ENCODE measurements at regions not wholly inside any gene's neighbourhood (a gene's known extent, or its start where the extent isn't known, plus 50 kb on each side); places are given as distances from the start of the nearest gene placed in this dataset.

DNA sequence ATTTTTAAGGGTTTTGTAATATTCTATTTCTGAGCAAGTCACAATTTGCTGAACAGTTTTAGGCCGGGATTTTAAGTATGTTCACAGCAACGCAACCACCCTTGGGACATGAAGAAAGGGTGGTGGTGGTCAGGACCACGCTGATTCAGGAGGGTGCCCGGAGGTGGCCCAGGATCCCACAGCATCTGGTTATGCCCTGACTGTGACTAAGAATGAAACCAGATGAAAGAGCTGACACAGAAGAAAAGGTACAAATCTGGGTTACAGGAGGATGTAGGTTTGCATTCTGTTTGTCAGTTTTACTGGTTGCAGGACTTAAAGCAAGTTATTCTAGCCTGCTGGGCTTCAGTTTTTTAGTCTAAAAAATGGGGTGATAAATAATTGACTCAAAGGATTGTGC, 279.7 kb downstream of the CCSER2 start:
- TF ChIP-seq EZH2 (IDR thresholded peaks at IDR 0.05; ENCODE audit: low read length, missing control alignments): no peak
- TF ChIP-seq, protein P1, sequence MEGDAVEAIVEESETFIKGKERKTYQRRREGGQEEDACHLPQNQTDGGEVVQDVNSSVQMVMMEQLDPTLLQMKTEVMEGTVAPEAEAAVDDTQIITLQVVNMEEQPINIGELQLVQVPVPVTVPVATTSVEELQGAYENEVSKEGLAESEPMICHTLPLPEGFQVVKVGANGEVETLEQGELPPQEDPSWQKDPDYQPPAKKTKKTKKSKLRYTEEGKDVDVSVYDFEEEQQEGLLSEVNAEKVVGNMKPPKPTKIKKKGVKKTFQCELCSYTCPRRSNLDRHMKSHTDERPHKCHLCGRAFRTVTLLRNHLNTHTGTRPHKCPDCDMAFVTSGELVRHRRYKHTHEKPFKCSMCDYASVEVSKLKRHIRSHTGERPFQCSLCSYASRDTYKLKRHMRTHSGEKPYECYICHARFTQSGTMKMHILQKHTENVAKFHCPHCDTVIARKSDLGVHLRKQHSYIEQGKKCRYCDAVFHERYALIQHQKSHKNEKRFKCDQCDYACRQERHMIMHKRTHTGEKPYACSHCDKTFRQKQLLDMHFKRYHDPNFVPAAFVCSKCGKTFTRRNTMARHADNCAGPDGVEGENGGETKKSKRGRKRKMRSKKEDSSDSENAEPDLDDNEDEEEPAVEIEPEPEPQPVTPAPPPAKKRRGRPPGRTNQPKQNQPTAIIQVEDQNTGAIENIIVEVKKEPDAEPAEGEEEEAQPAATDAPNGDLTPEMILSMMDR (conservative IDR thresholded peaks at IDR 0.05 in 1 of 2, IDR thresholded peaks at IDR 0.05 in 1 of 2; ENCODE audit: low read depth in 1 of 2, low read length in 2 of 2): no peak
- Histone ChIP-seq H3K27ac (ENCODE audit: insufficient read depth, low read length) (no peak overlapping the region), H3K9me3 (ENCODE audit: control insufficient read depth, insufficient read depth, low read depth, low read length) (no peaks in the 10 kb centered on the region), H3K4me1 (ENCODE audit: control insufficient read depth, extremely low read depth, insufficient read depth, low read length) (no peaks in the 10 kb centered on the region), H2AFZ (ENCODE audit: low read length) (no peak overlapping the region), H3K79me2 (ENCODE audit: control insufficient read depth, insufficient read depth, low read length) (no peaks in the 10 kb centered on the region), H3K36me3 (ENCODE audit: control insufficient read depth, insufficient read depth, low read length) (no peaks in the 10 kb centered on the region), H4K20me1 (ENCODE audit: control insufficient read depth, extremely low read depth, insufficient read depth, low read length) (no peaks in the 10 kb centered on the region), H3K4me3 (replicated peaks in 1 of 4; ENCODE audit: control extremely low read depth in 1 of 4, insufficient read depth in 1 of 4, low read depth in 3 of 4, low read length in 4 of 4) (no peak overlapping the region), H3K9ac (ENCODE audit: insufficient read depth, low read length) (no peak overlapping the region), H3K4me2 (ENCODE audit: extremely low read depth, insufficient read depth, low read length) (no peak overlapping the region), H3K27me3 (ENCODE audit: control insufficient read depth, insufficient read depth, low read length) (no peaks in the 10 kb centered on the region)
- DNase-seq (ENCODE audit: low read depth in 2 of 2): no peak

DNA sequence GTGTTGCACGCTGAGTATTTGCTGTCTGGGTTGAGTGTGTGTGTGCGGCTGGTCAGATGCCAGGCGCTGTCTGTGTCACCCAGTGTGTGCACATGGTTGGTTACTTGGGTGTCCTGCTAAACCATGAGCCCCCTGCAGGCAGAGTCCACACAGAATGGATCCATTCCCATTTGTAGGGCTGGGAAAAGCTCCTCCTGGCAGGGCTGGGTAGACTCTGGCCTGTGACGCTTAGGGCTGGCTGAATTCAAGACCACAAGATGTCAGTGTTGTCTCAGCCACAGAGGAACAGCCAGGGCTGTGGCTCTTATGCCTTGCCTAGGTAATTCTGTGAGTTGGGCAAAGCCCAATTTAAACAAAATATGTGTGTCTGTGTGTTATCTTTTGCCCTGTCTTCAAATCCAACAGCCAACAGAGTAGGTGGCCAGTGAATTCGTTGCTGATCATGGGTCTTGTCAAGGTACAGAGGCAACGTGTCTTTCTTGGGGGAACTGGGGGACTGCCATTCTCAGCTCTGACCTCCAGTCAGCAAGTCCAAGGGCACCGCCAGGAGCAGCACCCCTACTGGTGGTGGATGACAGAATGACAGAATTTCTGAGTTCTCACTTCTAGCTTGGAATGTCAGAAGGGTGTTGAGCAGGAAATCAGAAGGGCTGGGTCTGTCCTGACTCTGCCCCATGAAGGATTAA, 285.1 kb downstream of the CCSER2 start:
- Histone ChIP-seq H3K4me3 (replicated peaks in 1 of 4; ENCODE audit: control extremely low read depth in 1 of 4, insufficient read depth in 1 of 4, low read depth in 3 of 4, low read length in 4 of 4) (no peak overlapping the region), H2AFZ (ENCODE audit: low read length) (no peak overlapping the region), H3K4me1 (ENCODE audit: control insufficient read depth, extremely low read depth, insufficient read depth, low read length) (no peaks in the 10 kb centered on the region), H4K20me1 (ENCODE audit: control insufficient read depth, extremely low read depth, insufficient read depth, low read length) (no peaks in the 10 kb centered on the region), H3K4me2 (ENCODE audit: extremely low read depth, insufficient read depth, low read length) (no peak overlapping the region), H3K27me3 (ENCODE audit: control insufficient read depth, insufficient read depth, low read length) (no peaks in the 10 kb centered on the region), H3K79me2 (ENCODE audit: control insufficient read depth, insufficient read depth, low read length) (no peaks in the 10 kb centered on the region), H3K9me3 (ENCODE audit: control insufficient read depth, insufficient read depth, low read depth, low read length) (no peaks in the 10 kb centered on the region), H3K36me3 (ENCODE audit: control insufficient read depth, insufficient read depth, low read length) (no peaks in the 10 kb centered on the region), H3K27ac (ENCODE audit: insufficient read depth, low read length) (no peak overlapping the region), H3K9ac (ENCODE audit: insufficient read depth, low read length) (no peak overlapping the region)
- TF ChIP-seq, protein P1 (conservative IDR thresholded peaks at IDR 0.05 in 1 of 2, IDR thresholded peaks at IDR 0.05 in 1 of 2; ENCODE audit: low read depth in 1 of 2, low read length in 2 of 2): no peak
- TF ChIP-seq EZH2 (IDR thresholded peaks at IDR 0.05; ENCODE audit: low read length, missing control alignments): no peak
- DNase-seq (ENCODE audit: low read depth in 2 of 2): peak in 1 of 2 donors; percentile 11

DNA sequence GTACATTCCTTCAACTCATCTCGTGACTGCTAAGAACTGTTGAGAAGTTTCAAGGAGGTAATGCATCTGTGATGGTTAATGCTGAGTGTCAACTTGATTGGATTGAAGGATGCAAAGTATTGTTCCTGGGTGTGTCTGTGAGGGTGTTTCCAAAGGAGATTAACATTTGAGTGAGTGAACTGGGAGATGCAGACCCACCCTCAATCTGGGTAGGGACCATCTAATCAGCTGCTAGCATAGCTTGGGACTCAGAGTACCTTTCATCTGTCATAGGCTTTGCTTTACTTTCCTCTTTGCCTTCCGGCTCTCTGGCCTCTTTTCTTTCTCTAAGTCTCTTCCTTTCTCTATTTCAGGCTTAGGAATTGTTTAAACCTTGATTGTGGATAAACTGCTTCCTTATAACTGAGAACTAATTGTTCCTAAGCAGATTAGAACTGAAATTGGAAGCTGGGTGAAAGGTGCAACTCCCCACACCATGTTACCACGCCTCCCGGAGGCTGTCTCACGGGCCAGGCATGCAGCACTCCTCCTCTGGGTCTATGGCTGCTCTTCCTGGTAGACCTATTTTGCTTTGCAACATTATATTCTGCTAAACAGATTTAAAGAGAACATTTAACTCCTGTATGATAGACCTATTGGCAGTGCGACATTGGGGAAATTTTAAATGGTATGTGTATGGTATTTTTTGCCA, 298.2 kb downstream of the CCSER2 start:
- H3K4me3 ChIP-seq (replicated peaks in 1 of 4; ENCODE audit: control extremely low read depth in 1 of 4, insufficient read depth in 1 of 4, low read depth in 3 of 4, low read length in 4 of 4): no peak overlapping the region
- DNase-seq (ENCODE audit: low read depth in 2 of 2): no peak
- no peaks in the 10 kb centered on the region for H3K9me3 ChIP-seq (ENCODE audit: control insufficient read depth, insufficient read depth, low read depth, low read length)
- no peaks in the 10 kb centered on the region for H4K20me1 ChIP-seq (ENCODE audit: control insufficient read depth, extremely low read depth, insufficient read depth, low read length)
- no peaks in the 10 kb centered on the region for H3K27me3 ChIP-seq (ENCODE audit: control insufficient read depth, insufficient read depth, low read length)
- no peak overlapping the region for H3K27ac ChIP-seq (ENCODE audit: insufficient read depth, low read length)
- H3K79me2 ChIP-seq (ENCODE audit: control insufficient read depth, insufficient read depth, low read length): no peaks in the 10 kb centered on the region
- no peak overlapping the region for H3K9ac ChIP-seq (ENCODE audit: insufficient read depth, low read length)
- no peak for TF ChIP-seq EZH2 (IDR thresholded peaks at IDR 0.05; ENCODE audit: low read length, missing control alignments)
- TF ChIP-seq, protein P1 (conservative IDR thresholded peaks at IDR 0.05 in 1 of 2, IDR thresholded peaks at IDR 0.05 in 1 of 2; ENCODE audit: low read depth in 1 of 2, low read length in 2 of 2): no peak
- no peak overlapping the region for H3K4me2 ChIP-seq (ENCODE audit: extremely low read depth, insufficient read depth, low read length)
- no peak overlapping the region for H2AFZ ChIP-seq (ENCODE audit: low read length)
- no peaks in the 10 kb centered on the region for H3K36me3 ChIP-seq (ENCODE audit: control insufficient read depth, insufficient read depth, low read length)
- H3K4me1 ChIP-seq (ENCODE audit: control insufficient read depth, extremely low read depth, insufficient read depth, low read length): no peaks in the 10 kb centered on the region

Data from fibroblast of lung (primary cell).